ENCODE measurements at regions not wholly inside any gene's neighbourhood (a gene's known extent, or its start where the extent isn't known, plus 50 kb on each side); places are given as distances from the start of the nearest gene placed in this dataset.
"Not testable (repeated sequence)": the region's sequence is repeated elsewhere in the genome, so short reads cannot be mapped to it uniquely, and the experiment has no call there.

GRCh38 chr12:67088401-67089118 lies 180.6 kb upstream of the CAND1 start:
- Histone ChIP-seq H3K4me1 (no peaks in the 10 kb centered on the region), H3K4me3 (ENCODE audit: low read depth, low read length) (no peak overlapping the region), H3K9me3 (no peaks in the 10 kb centered on the region), H3K27me3 (no peaks in the 10 kb centered on the region), H3K36me3 (no peaks in the 10 kb centered on the region)
- no peak for DNase-seq
- no peak for TF ChIP-seq CTCF (IDR thresholded peaks at IDR 0.05; ENCODE audit: low read depth, low read length)

GRCh38 chr12:67091204-67091603 lies 178.0 kb upstream of the CAND1 start:
- H3K4me3 ChIP-seq (ENCODE audit: low read depth, low read length) = no peak overlapping the region
- no peak for TF ChIP-seq CTCF (IDR thresholded peaks at IDR 0.05; ENCODE audit: low read depth, low read length)
- no peaks in the 10 kb centered on the region for H3K4me1 ChIP-seq
- no peak for DNase-seq
- no peaks in the 10 kb centered on the region for H3K36me3 ChIP-seq
- no peaks in the 10 kb centered on the region for H3K9me3 ChIP-seq
- H3K27me3 ChIP-seq = no peaks in the 10 kb centered on the region

GRCh38 chr12:67091678-67092077 lies 177.5 kb upstream of the CAND1 start:
- no peak overlapping the region for H3K4me3 ChIP-seq (ENCODE audit: low read depth, low read length)
- no peak for TF ChIP-seq CTCF (IDR thresholded peaks at IDR 0.05; ENCODE audit: low read depth, low read length)
- no peaks in the 10 kb centered on the region for H3K4me1 ChIP-seq
- no peak for DNase-seq
- no peaks in the 10 kb centered on the region for H3K36me3 ChIP-seq
- H3K9me3 ChIP-seq = no peaks in the 10 kb centered on the region
- H3K27me3 ChIP-seq = no peaks in the 10 kb centered on the region

DNA sequence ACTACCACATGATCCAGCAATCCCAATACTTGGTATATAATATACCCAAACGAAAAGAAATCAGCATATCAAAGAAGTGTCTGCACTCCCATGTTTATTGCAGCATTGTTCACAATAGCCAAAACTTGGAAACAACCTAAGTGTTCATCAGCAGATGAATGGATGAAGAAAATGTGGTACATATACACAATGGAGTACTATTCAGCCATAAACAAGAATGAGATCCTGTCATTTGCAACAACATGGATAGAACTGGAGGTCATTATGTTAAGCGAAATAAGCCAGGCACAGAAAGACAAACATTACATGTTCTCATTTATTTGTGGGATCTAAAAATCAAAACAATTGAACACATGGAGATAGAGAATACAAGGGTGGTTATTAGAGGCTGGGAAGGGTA lies 176.2 kb upstream of the CAND1 start:
- not testable (repeated sequence) for H3K27me3 ChIP-seq; H3K9me3 ChIP-seq; H3K36me3 ChIP-seq; H3K4me3 ChIP-seq (ENCODE audit: low read depth, low read length); DNase-seq; H3K4me1 ChIP-seq

- no peaks in the 10 kb centered on the region for H3K27me3 ChIP-seq
- no peak for TF ChIP-seq CTCF (IDR thresholded peaks at IDR 0.05; ENCODE audit: low read depth, low read length)
- no peaks in the 10 kb centered on the region for H3K9me3 ChIP-seq
- no peaks in the 10 kb centered on the region for H3K36me3 ChIP-seq
- no peaks in the 10 kb centered on the region for H3K4me1 ChIP-seq
- DNase-seq = no peak
- H3K4me3 ChIP-seq (ENCODE audit: low read depth, low read length) = no peak overlapping the region
These were observed 172.4 kb upstream of the CAND1 start for GRCh38 chr12:67096533-67097318.

DNA sequence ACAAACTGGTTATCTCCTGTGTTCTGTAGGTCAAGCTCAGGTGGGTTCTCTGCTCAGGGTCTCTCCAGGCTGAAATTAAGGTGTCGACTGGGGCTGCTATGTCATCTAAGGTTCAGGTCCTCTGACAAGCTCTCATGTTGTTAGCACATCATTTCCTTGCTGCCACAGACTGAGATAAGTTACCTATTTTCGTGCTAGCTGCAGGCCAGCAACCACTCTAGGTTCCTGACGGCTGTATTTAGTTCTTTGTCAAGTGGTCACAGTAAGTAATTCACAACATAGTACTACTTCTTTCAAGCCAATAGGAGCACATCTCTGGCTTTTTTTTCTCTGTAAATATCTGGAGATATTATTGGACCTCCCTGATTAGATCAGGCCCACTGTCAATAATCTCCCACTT lies 169.3 kb upstream of the CAND1 start:
- Histone ChIP-seq H3K27me3 (no peaks in the 10 kb centered on the region), H3K36me3 (no peaks in the 10 kb centered on the region)
- DNase-seq = no peak

More for the DNA sequence above, 169.3 kb upstream of the CAND1 start:
- no peak for TF ChIP-seq CTCF (IDR thresholded peaks at IDR 0.05; ENCODE audit: low read depth, low read length)
- H3K9me3 ChIP-seq = no peaks in the 10 kb centered on the region; the same call in 1 of the 2 replicates
- no peak overlapping the region for H3K4me3 ChIP-seq (ENCODE audit: low read depth, low read length)
- no peaks in the 10 kb centered on the region for H3K4me1 ChIP-seq
